SK-N-SH (cell line): ENCODE measurements at regions not wholly inside any gene's neighbourhood (a gene's known extent, or its start where the extent isn't known, plus 50 kb on each side); places are given as distances from the start of the nearest gene placed in this dataset.

Experiments used
- CTCF ChIA-PET: fragments of 300-600, 350-600 bp; formaldehyde crosslinking; extraction: SDS; loops from one replicate; lab custom pipeline; 2021; lab: Yijun Ruan, JAX
- POLR2A ChIA-PET: fragments of 350-600 bp; sonication (Branson Sonifier 250); formaldehyde crosslinking; extraction: SDS; loops from one replicate; lab custom pipeline; 2020; ENCODE audit warnings: antibody characterized with exemption, inconsistent platforms; lab: Yijun Ruan, JAX
- DNase-seq: peaks from one replicate; pipeline ENCODE4 v3.0.0; 2012
- H2AFZ ChIP-seq: fragments of 200-600 bp; sonication (generic); 2 replicates; pipeline ENCODE4 v1.8.1; 2016; ENCODE audit warnings: antibody characterized with exemption, mild to moderate bottlenecking, low read depth
- H3F3A ChIP-seq: fragments of 200-600 bp; sonication (generic); replicated peaks from 2 replicates; pipeline ENCODE3; 2016; ENCODE audit warnings: antibody characterized with exemption, mild to moderate bottlenecking; ENCODE audit not compliant: insufficient read depth
- H3K27ac ChIP-seq, 2 experiments: fragments of 200-500 bp in 1 of 2; fragments of 200-600 bp in 1 of 2; sonication (Bioruptor generic) in 1 of 2; sonication (generic), shearing (Covaris generic) in 1 of 2; 2 replicates each; pipeline versions ENCODE4 v1.5.1 to v1.6.1; 2014 to 2016; ENCODE audit warnings: low read depth in 2 of 2, inconsistent platforms in 1 of 2, low read length in 1 of 2, mild to moderate bottlenecking in 1 of 2, mixed read lengths in 1 of 2
- H3K27me3 ChIP-seq: fragments of 200-600 bp; sonication (generic), shearing (Covaris generic); 2 replicates; pipeline ENCODE4 v1.6.1; 2016; ENCODE audit warnings: mixed run types; ENCODE audit not compliant: insufficient read depth
- H3K36me3 ChIP-seq, 2 experiments: fragments of 200-500 bp in 1 of 2; fragments of 200-600 bp in 1 of 2; sonication (Bioruptor generic) in 1 of 2; sonication (generic) in 1 of 2; replicated peaks in 1 of 2; 2 replicates each; pipeline versions ENCODE3 to v1.5.1; 2014 to 2016; ENCODE audit warnings: low read length in 1 of 2, mild to moderate bottlenecking in 1 of 2; ENCODE audit not compliant: insufficient read depth in 2 of 2, control insufficient read depth in 1 of 2
- H3K4me1 ChIP-seq, 2 experiments: fragments of 200-500 bp in 1 of 2; fragments of 200-600 bp in 1 of 2; sonication (Bioruptor generic) in 1 of 2; sonication (generic), shearing (Covaris generic) in 1 of 2; 2 replicates each; pipeline versions ENCODE4 v1.5.1 to v1.6.1; 2014 to 2016; ENCODE audit warnings: low read depth in 1 of 2, low read length in 1 of 2, mixed run types in 1 of 2; ENCODE audit not compliant: insufficient read depth in 2 of 2, control insufficient read depth in 1 of 2
- H3K4me2 ChIP-seq: fragments of 200-600 bp; sonication (generic), shearing (Covaris generic); 2 replicates; pipeline ENCODE4 v1.6.1; 2017; ENCODE audit warnings: mixed run types
- H3K4me3 ChIP-seq, 2 experiments: fragments of 200-500 bp in 1 of 2; fragments of 200-600 bp in 1 of 2; sonication (Bioruptor generic) in 1 of 2; sonication (generic), shearing (Covaris generic) in 1 of 2; 2 replicates each; pipeline versions ENCODE4 v1.5.1 to v1.8.1; 2014 to 2016; ENCODE audit warnings: low read depth in 2 of 2, inconsistent platforms in 1 of 2, low read length in 1 of 2, mild to moderate bottlenecking in 1 of 2, mixed read lengths in 1 of 2, moderate library complexity in 1 of 2
- H3K79me2 ChIP-seq: fragments of 200-600 bp; sonication (generic); 2 replicates; pipeline ENCODE4 v1.8.1; 2017; ENCODE audit warnings: mild to moderate bottlenecking; ENCODE audit not compliant: insufficient read depth
- H3K9ac ChIP-seq: fragments of 200-600 bp; sonication (generic); 2 replicates; pipeline ENCODE4 v1.6.1; 2017; ENCODE audit warnings: mixed run types
- H3K9me2 ChIP-seq: fragments of 200-600 bp; sonication (generic); 2 replicates; pipeline ENCODE4 v1.6.1; 2017; ENCODE audit warnings: mixed run types
- H3K9me3 ChIP-seq: fragments of 200-600 bp; sonication (generic); 2 replicates; pipeline ENCODE4 v1.6.1; 2017; ENCODE audit warnings: mixed run types, mild to moderate bottlenecking, moderate library complexity
- H4K20me1 ChIP-seq: fragments of 200-600 bp; sonication (generic); 2 replicates; pipeline ENCODE4 v1.6.1; 2017; ENCODE audit warnings: mild to moderate bottlenecking, mixed run types; ENCODE audit not compliant: insufficient read depth
- ELF1 ChIP-seq: IDR thresholded peaks from 2 replicates; pipeline ENCODE4 v1.4.0; 2012
- FOSL2 ChIP-seq: IDR thresholded peaks from 2 replicates; pipeline ENCODE4 v1.4.0; 2012; ENCODE audit warnings: low read depth, mild to moderate bottlenecking, moderate library complexity, borderline replicate concordance
- FOXM1 ChIP-seq: IDR thresholded peaks from 2 replicates; pipeline ENCODE4 v1.4.0; 2012; ENCODE audit warnings: low read depth, mild to moderate bottlenecking
- GATA2 ChIP-seq: sonication (generic); formaldehyde crosslinking; IDR thresholded peaks from 2 replicates; pipeline ENCODE4 v1.5.0; 2020; ENCODE audit warnings: mild to moderate bottlenecking, missing genetic modification reagents
- JUND ChIP-seq: IDR thresholded peaks from 2 replicates; pipeline ENCODE4 v1.4.0; 2012
- RAD21 ChIP-seq: IDR thresholded peaks from 2 replicates; pipeline ENCODE4 v1.6.1; 2012; ENCODE audit warnings: mild to moderate bottlenecking, low read length
- TCF12 ChIP-seq: IDR thresholded peaks from 2 replicates; pipeline ENCODE4 v1.4.0; 2012
- YY1 ChIP-seq: IDR thresholded peaks from 2 replicates; pipeline ENCODE4 v1.4.0; 2012; ENCODE audit warnings: low read depth, mild to moderate bottlenecking
- WGBS: methylation state at CpG from one replicate; pipeline ENCODE4 v1.1.6; 2017; ENCODE audit warnings: low lambda C conversion rate; 5-methylcytosine and 5-hydroxymethylcytosine counted together
- TF ChIP-seq, protein P1 (sequence below): IDR thresholded peaks from 2 replicates; pipeline ENCODE4 v1.6.1; 2012; ENCODE audit warnings: mild to moderate bottlenecking, low read depth, low read length, moderate library complexity
- TF ChIP-seq, protein P2 (sequence below): fragments of 150-350 bp; IDR thresholded peaks from 2 replicates; pipeline ENCODE4 v1.6.1; 2017; ENCODE audit warnings: antibody characterized with exemption, low read length, low read depth, borderline replicate concordance
- TF ChIP-seq, protein P3 (sequence below): fragments of 200-600 bp; sonication (generic); IDR thresholded peaks from 2 replicates; pipeline ENCODE4 v1.6.1; 2017; ENCODE audit warnings: antibody characterized with exemption, mild to moderate bottlenecking, moderate library complexity
- TF ChIP-seq, protein P4 (sequence below): IDR thresholded peaks from 2 replicates; pipeline ENCODE4 v1.4.0; 2012; ENCODE audit warnings: low read depth, borderline replicate concordance
- TF ChIP-seq, protein P5 (sequence below): IDR thresholded peaks from 2 replicates; pipeline ENCODE4 v1.4.0; 2012; ENCODE audit warnings: low read depth

DNA sequence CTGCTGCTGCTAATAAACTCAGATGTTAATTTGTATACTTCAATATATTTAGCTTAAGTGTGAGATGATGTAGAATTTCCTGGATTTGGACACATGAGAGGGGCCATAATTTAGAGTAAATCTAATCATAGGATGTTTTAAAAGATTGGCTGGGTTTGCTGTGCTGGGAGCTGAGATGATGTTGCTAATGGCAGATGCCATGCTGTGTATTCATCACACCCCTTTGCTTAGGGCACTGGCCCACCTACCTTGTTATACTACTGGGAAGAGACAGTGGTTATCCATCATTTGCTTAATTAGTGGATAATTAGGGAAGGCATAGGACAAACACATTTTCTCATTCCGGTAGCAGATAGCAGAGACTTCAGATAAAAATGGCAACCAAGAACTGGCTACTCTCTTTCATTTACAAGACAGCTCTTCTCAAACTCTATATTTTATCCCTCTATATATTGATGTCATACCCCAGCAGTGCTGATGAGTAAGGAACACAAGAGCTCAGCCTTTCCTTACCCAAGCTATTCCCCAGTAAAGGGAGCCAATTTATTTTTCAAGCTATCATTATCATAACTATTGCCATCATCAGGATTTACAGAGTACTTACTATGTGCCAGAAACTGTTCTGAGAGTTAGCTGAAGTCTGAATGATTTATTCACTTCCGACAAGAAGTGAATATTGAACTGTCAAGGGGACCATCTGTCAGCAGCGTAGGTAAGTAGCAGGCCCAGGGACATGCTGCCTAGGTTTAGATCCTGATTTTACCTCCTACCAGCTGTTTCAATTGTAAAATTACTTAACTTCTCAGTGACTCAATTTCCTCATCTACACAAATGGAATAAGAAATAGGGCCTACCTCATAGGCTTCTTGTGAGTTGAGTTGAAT, 204.6 kb upstream of the FLRT2 start:
- TF ChIP-seq RAD21 (no peak), FOSL2 (no peak), ELF1 (no peak), FOXM1 (no peak), GATA2 (CRISPR knock-in tag) (no peak), TCF12 (no peak), JUND (no peak), YY1 (no peak)
- TF ChIP-seq, protein P1, sequence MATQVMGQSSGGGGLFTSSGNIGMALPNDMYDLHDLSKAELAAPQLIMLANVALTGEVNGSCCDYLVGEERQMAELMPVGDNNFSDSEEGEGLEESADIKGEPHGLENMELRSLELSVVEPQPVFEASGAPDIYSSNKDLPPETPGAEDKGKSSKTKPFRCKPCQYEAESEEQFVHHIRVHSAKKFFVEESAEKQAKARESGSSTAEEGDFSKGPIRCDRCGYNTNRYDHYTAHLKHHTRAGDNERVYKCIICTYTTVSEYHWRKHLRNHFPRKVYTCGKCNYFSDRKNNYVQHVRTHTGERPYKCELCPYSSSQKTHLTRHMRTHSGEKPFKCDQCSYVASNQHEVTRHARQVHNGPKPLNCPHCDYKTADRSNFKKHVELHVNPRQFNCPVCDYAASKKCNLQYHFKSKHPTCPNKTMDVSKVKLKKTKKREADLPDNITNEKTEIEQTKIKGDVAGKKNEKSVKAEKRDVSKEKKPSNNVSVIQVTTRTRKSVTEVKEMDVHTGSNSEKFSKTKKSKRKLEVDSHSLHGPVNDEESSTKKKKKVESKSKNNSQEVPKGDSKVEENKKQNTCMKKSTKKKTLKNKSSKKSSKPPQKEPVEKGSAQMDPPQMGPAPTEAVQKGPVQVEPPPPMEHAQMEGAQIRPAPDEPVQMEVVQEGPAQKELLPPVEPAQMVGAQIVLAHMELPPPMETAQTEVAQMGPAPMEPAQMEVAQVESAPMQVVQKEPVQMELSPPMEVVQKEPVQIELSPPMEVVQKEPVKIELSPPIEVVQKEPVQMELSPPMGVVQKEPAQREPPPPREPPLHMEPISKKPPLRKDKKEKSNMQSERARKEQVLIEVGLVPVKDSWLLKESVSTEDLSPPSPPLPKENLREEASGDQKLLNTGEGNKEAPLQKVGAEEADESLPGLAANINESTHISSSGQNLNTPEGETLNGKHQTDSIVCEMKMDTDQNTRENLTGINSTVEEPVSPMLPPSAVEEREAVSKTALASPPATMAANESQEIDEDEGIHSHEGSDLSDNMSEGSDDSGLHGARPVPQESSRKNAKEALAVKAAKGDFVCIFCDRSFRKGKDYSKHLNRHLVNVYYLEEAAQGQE: no peak
- TF ChIP-seq, protein P2, sequence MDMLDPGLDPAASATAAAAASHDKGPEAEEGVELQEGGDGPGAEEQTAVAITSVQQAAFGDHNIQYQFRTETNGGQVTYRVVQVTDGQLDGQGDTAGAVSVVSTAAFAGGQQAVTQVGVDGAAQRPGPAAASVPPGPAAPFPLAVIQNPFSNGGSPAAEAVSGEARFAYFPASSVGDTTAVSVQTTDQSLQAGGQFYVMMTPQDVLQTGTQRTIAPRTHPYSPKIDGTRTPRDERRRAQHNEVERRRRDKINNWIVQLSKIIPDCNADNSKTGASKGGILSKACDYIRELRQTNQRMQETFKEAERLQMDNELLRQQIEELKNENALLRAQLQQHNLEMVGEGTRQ: no peak
- TF ChIP-seq, protein P3, sequence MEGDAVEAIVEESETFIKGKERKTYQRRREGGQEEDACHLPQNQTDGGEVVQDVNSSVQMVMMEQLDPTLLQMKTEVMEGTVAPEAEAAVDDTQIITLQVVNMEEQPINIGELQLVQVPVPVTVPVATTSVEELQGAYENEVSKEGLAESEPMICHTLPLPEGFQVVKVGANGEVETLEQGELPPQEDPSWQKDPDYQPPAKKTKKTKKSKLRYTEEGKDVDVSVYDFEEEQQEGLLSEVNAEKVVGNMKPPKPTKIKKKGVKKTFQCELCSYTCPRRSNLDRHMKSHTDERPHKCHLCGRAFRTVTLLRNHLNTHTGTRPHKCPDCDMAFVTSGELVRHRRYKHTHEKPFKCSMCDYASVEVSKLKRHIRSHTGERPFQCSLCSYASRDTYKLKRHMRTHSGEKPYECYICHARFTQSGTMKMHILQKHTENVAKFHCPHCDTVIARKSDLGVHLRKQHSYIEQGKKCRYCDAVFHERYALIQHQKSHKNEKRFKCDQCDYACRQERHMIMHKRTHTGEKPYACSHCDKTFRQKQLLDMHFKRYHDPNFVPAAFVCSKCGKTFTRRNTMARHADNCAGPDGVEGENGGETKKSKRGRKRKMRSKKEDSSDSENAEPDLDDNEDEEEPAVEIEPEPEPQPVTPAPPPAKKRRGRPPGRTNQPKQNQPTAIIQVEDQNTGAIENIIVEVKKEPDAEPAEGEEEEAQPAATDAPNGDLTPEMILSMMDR: no peak
- TF ChIP-seq, protein P4, sequence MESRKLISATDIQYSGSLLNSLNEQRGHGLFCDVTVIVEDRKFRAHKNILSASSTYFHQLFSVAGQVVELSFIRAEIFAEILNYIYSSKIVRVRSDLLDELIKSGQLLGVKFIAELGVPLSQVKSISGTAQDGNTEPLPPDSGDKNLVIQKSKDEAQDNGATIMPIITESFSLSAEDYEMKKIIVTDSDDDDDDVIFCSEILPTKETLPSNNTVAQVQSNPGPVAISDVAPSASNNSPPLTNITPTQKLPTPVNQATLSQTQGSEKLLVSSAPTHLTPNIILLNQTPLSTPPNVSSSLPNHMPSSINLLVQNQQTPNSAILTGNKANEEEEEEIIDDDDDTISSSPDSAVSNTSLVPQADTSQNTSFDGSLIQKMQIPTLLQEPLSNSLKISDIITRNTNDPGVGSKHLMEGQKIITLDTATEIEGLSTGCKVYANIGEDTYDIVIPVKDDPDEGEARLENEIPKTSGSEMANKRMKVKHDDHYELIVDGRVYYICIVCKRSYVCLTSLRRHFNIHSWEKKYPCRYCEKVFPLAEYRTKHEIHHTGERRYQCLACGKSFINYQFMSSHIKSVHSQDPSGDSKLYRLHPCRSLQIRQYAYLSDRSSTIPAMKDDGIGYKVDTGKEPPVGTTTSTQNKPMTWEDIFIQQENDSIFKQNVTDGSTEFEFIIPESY: no peak
- TF ChIP-seq, protein P5, sequence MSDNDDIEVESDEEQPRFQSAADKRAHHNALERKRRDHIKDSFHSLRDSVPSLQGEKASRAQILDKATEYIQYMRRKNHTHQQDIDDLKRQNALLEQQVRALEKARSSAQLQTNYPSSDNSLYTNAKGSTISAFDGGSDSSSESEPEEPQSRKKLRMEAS: no peak
- TF ChIP-seq, all 33 proteins: peak for 0
- 34% methylated on average over 3 of the region's 3 CpGs for WGBS

More for the DNA sequence above, 204.6 kb upstream of the FLRT2 start:
- Histone ChIP-seq H3K27me3 (no peaks in the 10 kb centered on the region), H2AFZ (no peak overlapping the region), H3K4me2 (no peak overlapping the region), H3K79me2 (no peaks in the 10 kb centered on the region), H3K4me3 (no peak overlapping the region), H3K9me3 (no peaks in the 10 kb centered on the region), H3K4me1 (no peaks in the 10 kb centered on the region), H3K36me3 (no peaks in the 10 kb centered on the region), H3F3A (peaks cover 2% of the 10 kb centered on the region), H3K9me2 (no peaks in the 10 kb centered on the region), H4K20me1 (no peaks in the 10 kb centered on the region), H3K9ac (no peak overlapping the region), H3K27ac (no peak overlapping the region)
- ChIA-PET POLR2A (no interaction called here), CTCF (interaction anchor here (1.0 kb wide), 1 partner anchor 11 kb away, joined by 3 read pairs; no protein-coding TSS in a partner anchor)
- DNase-seq: no peak
